ENCODE measurements at regions not wholly inside any gene's neighbourhood (a gene's known extent, or its start where the extent isn't known, plus 50 kb on each side); places are given as distances from the start of the nearest gene placed in this dataset.

DNA sequence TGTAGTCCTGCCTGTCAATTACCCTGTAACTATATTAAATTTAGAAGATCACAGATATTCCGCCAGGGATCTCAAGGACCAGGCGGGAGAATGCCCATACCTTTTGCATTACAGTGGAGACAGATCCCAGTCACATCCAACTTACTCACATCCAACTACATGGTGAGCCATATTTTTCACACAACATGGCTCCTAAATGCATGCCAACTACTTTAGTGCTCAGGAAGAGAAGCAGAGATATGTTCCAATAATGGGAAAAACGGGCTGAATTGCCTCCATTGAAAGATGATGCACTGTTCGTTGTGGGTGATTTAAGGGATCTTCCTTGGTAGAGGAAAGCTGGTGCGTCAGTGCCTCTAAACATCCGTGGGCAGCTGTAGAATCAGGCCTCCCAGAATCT is 304.5 kb downstream of the CD83 start:
- TF ChIP-seq, protein P1, sequence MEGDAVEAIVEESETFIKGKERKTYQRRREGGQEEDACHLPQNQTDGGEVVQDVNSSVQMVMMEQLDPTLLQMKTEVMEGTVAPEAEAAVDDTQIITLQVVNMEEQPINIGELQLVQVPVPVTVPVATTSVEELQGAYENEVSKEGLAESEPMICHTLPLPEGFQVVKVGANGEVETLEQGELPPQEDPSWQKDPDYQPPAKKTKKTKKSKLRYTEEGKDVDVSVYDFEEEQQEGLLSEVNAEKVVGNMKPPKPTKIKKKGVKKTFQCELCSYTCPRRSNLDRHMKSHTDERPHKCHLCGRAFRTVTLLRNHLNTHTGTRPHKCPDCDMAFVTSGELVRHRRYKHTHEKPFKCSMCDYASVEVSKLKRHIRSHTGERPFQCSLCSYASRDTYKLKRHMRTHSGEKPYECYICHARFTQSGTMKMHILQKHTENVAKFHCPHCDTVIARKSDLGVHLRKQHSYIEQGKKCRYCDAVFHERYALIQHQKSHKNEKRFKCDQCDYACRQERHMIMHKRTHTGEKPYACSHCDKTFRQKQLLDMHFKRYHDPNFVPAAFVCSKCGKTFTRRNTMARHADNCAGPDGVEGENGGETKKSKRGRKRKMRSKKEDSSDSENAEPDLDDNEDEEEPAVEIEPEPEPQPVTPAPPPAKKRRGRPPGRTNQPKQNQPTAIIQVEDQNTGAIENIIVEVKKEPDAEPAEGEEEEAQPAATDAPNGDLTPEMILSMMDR (IDR thresholded peaks at IDR 0.05): no peak
- TF ChIP-seq POLR2A (IDR thresholded peaks at IDR 0.05) (no peak), POLR2AphosphoS5 (IDR thresholded peaks at IDR 0.05) (no peak)
